ENCODE measurements at regions not wholly inside any gene's neighbourhood (a gene's known extent, or its start where the extent isn't known, plus 50 kb on each side); places are given as distances from the start of the nearest gene placed in this dataset.

DNA sequence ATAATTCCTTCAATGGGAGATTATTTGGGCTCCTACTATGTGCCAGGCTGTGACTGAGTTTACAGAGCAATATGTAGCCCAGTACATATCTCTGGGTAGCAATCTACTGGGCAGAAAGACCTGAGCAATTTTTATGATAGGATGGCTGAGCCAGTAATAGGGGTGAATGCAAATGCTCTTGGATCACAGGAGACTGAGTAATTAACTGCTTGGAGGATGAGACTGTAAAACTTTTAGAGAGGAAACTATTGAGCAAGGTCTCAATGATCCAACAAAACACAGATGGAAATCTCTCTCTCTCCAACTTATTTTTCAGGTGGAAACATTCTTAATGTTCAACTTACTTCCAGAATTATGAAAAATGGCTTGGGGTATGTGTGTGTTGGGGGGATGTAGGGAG lies 402.2 kb downstream of the AEBP2 start:
- TF ChIP-seq ELF4 (IDR thresholded peaks at IDR 0.05) (no peak), BHLHE40 (IDR thresholded peaks at IDR 0.05; ENCODE audit: borderline replicate concordance) (no peak), NFRKB (IDR thresholded peaks at IDR 0.05) (no peak), SP1 (IDR thresholded peaks at IDR 0.05) (no peak), FOXA1 (IDR thresholded peaks at IDR 0.05) (no peak), TARDBP (IDR thresholded peaks at IDR 0.05) (no peak), HDGF (IDR thresholded peaks at IDR 0.05; ENCODE audit: borderline replicate concordance) (no peak), ZNF384 (IDR thresholded peaks at IDR 0.05) (no peak), CTBP1 (IDR thresholded peaks at IDR 0.05; ENCODE audit: borderline replicate concordance) (no peak), FOXM1 (IDR thresholded peaks at IDR 0.05; ENCODE audit: borderline replicate concordance) (no peak), FOXK2 (IDR thresholded peaks at IDR 0.05) (no peak), SUZ12 (IDR thresholded peaks at IDR 0.05) (no peak)

All from HEK293T (cell line).